Esophagus mucosa (tissue), 1 donor: ENCODE measurements at regions not wholly inside any gene's neighbourhood (a gene's known extent, or its start where the extent isn't known, plus 50 kb on each side); places are given as distances from the start of the nearest gene placed in this dataset.
"Not testable (repeated sequence)": the region's sequence is repeated elsewhere in the genome, so short reads cannot be mapped to it uniquely, and the experiment has no call there.

Source experiments
- ATAC-seq: fragments of 200-7000 bp; cut with Tn5 transposase; one replicate; pipeline ENCODE4 v1.9.1; 2020
- donor health status: DM: yes; HTN: yes; CAD: no.

GRCh38 chr12:31216479-31216878 lies 109.5 kb downstream of the SINHCAF start:
- no peak for ATAC-seq

- ATAC-seq, result peak; percentile 59
These were observed 108.4 kb downstream of the SINHCAF start for GRCh38 chr12:31217356-31218130.

GRCh38 chr12:31218203-31219025 lies 107.5 kb downstream of the SINHCAF start:
- ATAC-seq, result no peak

- no peak for ATAC-seq
These were observed 106.4 kb downstream of the SINHCAF start for GRCh38 chr12:31219521-31219920.

GRCh38 chr12:31220061-31220460 lies 105.9 kb downstream of the SINHCAF start:
- no peak for ATAC-seq

DNA sequence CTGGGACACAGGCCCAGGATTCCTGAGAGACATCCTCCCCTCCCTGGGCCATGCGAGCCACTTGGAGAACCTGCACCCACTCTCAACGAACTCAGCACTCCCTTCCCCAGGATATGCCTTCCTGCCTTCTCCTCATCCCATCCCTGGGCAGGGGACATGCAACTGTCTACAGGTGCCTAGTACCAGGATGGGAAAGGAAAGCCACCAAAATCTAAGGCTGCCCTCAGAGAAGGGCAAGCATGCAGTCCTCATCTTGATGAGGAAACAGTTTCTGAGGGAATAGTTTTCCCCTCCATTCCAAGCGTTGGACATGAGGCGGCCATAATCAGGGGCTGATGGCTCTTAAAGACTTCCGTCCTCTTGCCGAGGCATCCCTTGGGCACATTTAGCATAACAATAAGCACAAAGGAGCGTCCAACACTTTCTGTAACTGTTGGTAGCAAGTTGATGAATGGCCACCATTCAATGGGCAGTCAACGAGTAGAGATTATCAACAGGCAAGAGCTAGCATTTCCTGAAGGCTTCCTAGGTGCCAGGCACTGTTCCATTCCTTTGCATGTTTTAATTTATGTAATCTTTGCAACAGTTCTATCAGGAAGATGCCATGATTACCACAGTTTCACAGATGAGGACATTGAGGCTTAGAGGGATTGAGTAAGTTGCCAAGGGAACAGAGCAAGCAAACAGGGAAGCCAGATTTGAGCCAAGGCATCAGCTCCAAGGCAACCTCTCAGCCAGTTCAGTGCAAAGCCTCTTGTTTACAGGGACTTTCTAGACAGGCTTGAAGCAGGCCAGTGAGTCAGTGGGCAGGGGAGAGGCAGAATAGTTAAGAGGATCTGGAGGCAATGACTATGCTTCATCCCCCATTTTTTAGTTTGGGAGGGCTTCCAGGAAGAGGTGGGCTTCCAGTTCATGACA lies 105.1 kb downstream of the SINHCAF start:
- peak; percentile 27 for ATAC-seq

- no peak for ATAC-seq
These were observed 104.4 kb downstream of the SINHCAF start for GRCh38 chr12:31221551-31221945.

DNA sequence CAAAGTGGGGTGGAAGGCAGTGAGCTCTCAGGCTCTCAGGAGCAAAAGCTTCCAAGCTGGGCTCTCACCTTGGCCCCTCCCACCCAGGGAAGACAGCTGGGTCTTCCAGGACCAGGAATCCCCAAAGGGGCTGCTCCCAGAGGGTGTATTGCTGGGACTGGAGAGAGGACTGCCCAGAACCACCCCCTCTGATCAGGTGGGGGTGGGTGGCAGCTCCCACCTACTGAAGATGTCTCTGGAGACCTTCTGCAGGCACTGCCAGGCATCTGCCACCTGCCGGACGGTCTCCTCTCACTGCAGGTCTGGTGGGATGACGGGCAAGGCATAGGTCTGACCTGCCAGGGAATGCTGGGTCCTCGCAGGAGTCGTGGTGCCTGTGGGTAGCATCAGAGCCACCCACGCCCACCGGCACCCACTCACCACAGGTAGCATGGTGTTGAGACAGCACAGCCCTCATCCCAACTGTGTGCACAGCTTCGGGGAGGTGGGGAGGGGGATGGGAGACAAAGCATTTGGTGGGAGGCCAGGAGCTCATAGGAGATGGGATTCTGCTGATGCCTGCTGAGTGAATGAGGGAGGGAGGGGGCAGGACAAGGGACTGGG lies 103.2 kb downstream of the SINHCAF start:
- ATAC-seq, result no peak

- not testable (repeated sequence) for ATAC-seq
These were observed 102.3 kb downstream of the SINHCAF start for GRCh38 chr12:31223640-31224039.

DNA sequence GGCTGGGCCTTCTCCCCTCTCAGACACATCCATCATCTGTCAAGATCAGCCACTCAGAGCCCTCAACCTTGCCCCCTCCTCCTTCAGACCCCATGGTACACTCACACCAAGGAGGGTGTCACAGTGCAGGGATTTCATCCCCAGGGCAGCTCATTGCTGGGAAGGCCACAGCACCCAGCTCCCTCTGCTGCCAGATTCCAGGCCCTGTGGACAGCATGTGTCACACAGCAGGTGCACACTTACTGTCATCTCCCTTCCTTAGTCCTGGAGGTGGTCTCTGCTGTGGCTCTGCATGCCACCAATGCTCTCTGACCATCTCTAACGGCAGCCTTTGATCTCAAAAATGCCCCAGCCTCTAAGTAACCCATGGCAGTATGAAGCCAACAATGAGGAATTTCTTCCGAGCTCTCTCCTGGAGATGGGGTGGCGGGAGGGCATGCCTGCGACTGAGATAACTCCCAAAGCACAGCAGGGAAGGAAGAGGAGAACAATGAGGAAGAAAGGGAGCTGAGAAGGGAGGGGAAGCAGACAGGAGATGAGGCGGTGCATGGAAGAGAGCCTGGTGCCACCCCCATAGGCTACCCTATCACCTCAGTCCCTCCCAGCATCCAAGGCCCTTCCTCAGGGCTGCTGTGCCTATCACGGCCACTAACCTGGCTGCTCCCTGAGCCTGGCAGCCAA lies 101.0 kb downstream of the SINHCAF start:
- ATAC-seq, result no peak

GRCh38 chr12:31225656-31226535 lies 100.1 kb downstream of the SINHCAF start:
- ATAC-seq, result peak; percentile 24

DNA sequence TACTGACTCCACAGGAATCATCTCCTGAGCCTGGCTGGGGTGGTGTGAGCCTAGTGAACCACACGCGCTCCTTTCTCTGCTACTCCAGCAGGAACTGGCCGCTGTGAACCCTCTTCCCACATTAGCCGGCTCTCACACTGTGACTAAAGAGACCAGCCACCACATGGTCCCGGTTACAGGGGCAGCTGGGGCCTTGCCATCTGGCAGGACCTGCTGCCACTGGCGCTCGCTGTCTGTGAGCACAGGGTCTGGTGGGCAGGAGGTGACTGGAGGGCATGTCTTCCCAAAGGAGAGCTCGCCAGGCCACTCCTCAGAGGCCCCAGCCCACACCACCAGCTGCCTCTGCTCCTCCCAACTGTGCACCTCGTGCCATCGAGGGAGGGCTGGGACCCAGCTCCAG lies 99.3 kb downstream of the SINHCAF start:
- no peak for ATAC-seq

DNA sequence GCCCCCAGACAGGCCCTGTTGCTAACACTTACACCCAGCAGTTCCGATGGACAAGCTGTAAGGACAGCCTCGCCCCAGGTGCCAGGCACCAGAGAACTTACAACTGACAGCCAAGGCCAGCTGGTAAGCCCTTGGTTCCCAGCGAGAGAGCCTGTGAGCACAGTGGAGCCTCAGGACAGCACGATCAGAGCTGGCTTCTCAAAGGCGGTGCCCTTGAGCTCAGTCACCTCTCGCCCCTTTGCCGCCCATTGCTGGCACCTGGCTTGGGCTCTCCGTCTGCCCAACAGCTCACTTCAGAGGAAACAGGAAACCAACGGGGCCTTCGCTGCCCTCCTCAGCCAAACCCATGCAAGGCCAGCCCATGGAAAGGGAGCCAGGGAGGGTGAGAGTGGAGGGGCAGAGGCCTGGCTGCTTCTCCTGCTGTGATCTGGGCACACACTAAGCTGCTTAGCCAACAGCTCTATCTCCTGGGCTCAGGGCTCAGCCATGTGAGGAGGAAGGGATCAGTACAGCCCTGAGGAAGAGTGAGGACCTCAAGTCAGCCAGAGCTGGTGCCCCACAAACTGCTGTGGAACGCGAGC lies 98.5 kb downstream of the SINHCAF start:
- no peak for ATAC-seq

DNA sequence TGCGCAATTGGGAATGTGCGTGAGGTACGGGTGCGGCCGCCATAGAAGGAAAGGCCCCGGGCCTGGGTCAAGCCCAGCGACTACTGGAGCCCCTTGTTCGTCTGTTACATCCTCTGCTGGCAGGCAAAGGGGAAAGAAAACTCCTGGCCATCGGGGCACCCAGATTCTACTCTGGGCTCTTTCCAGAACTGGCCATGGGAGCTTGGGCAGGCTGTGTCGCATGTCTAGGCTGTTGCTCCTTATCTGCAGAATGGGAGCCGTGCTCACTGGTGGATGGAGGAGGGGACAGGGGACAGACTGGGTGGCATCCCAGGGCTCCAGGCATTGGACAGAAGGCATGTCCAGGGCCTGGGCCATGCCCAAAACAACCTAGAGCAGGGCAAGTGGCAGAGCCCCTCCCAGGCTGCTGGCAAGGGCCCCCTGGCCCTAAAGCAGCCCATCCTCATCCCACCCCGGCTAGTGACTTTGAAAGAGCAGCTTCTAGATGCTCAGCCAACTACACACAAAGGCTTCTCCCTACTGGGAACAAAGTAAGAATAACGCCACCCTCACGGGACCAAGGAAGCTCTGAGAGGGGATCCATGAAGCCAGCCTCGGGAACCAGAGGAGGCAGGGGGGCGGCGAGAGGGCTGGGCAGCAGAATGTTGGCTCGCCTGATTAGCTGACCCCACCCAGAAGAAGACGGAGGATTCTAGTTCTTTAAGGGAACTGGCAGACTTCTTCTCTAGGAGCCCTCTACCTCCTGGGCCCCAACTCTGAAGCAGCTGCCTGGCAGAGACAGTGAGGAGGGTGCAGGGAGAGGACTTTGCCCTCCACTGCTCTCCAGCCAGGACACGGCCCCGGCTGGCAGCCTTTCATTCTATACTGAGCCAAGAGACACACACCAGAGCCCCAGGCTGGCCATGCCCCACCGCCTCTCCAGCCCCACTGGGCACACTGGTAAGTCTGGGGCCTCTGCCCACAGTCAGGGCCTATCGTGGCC lies 96.8 kb downstream of the SINHCAF start:
- ATAC-seq, result peak; percentile 10

DNA sequence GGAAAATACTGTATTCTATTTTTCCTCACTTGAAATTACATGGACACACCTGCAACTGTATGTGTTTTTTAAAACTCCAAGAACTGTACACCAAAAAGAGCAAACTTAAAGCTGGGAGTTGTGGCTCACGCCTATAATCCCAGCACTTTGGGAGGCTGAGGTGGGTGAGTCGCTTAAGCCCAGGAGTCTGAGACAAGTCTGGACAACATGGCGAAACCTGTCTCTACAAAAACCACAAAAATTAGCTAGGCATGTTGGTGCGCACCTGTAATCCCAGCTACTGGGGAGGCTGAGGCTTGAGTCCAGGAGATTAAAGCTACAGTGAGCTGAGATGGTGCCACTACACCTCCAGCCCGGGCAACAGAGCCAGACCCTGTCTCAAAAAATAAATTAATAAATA lies 95.9 kb downstream of the SINHCAF start:
- peak; percentile 62 for ATAC-seq
